GM10248 (cell line): ENCODE measurements at regions not wholly inside any gene's neighbourhood (a gene's known extent, or its start where the extent isn't known, plus 50 kb on each side); places are given as distances from the start of the nearest gene placed in this dataset.

Source experiments
- CTCF ChIA-PET: fragments of 300-600 bp; sonication (Branson Sonifier 250); formaldehyde crosslinking; extraction: SDS; loops from one replicate; lab custom pipeline; 2021; ENCODE audit warnings: antibody characterized with exemption; lab: Yijun Ruan, JAX
- POLR2A ChIA-PET: fragments of 350-650 bp; sonication (Branson Sonifier 250); formaldehyde crosslinking; extraction: SDS; loops from one replicate; lab custom pipeline; 2020; ENCODE audit warnings: antibody characterized with exemption; lab: Yijun Ruan, JAX
- DNase-seq: peaks from one replicate; pipeline ENCODE4 v3.0.0; 2012; ENCODE audit errors: extremely low spot score
- CTCF ChIP-seq: IDR thresholded peaks from 2 replicates; pipeline ENCODE4 v1.5.1; 2012; ENCODE audit warnings: mild to moderate bottlenecking, low read depth; ENCODE audit errors: extremely low read depth, missing control alignments, control extremely low read depth

DNA sequence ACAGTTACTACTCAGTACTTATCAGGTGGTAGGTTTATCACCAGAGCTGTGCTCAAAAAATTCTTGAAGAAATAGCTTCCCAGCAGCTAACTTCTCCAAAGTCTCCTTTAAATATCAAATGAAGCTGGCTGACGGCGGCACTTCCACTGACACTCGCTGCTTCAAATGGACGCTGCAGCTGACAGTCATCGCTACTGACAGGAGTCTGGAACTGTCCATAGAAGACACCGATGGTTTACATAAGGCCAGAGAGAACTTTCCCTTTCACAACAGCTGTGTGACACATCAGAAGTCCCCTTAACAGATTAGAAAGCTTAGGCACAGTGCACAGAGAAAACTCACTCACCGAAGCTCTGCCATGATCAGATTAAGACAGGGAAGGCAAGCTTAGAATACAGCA is 270.2 kb downstream of the SHOX2 start:
- no peak for TF ChIP-seq CTCF
- DNase-seq = no peak
- ChIA-PET CTCF (interaction anchor here (1.2 kb wide), 1 partner anchor 10 kb away, joined by 3 read pairs; no protein-coding TSS in a partner anchor), POLR2A (no interaction called here)

DNA sequence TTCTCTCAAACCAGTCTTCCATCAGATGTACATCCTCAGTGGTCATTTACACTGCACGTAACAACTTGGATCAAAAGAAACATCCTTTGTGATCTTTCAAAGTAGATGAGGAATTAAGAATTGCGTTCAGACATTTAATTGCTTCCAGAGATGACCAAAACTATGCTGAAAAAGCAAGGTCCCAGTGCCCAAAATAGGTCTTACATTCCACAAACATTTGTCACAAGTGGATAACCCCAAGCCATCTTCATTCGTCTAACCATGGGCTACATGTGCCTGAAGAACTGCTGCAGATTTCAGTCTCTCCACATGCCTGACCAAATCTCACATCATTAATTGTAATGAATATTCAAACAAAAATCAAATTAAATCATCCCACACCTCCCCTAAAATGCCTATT is 273.6 kb downstream of the SHOX2 start:
- TF ChIP-seq CTCF = no peak
- POLR2A ChIA-PET = no interaction called here
- no peak for DNase-seq

DNA sequence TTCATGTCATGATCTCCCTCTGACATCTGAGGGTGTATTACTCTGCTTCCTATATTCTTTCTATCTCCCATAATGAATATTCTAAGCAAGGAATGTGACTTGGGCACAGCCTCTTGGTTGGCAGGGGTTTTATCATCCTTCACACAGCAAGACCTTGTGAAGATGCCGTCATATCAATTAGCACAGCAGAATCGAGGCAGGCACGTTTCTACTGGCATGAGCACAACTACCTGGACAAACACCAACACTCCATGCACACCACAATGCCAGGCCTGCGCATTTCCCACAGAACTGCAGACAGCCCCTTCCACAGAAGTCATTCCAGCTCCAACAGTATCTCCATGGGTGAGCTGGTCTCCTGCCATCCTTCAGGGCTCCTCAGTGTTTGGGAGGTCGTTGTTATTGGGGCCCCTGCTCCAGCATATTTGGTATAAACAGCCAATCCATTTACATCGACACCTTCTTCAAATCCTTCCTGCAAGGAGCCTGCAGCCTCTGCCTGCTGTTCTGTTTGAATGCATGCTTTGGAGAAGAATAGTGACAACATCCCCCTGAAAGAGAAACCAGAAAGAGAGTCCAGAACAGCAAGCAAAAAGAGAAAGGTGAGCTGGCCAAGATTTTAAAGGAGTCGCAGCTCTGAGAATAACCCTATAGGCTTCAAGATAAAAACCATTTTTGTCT is 275.5 kb downstream of the SHOX2 start:
- POLR2A ChIA-PET = no interaction called here
- DNase-seq = no peak
- TF ChIP-seq CTCF = no peak
- CTCF ChIA-PET = interaction anchor here (1.4 kb wide), 2 partner anchors 11 to 29 kb away, joined by 3 read pairs; no protein-coding TSS in a partner anchor

More for the DNA sequence above, 273.6 kb downstream of the SHOX2 start:
- CTCF ChIA-PET = interaction anchor here (2.2 kb wide), 1 partner anchor 32 kb away, joined by 8 read pairs; no protein-coding TSS in a partner anchor

DNA sequence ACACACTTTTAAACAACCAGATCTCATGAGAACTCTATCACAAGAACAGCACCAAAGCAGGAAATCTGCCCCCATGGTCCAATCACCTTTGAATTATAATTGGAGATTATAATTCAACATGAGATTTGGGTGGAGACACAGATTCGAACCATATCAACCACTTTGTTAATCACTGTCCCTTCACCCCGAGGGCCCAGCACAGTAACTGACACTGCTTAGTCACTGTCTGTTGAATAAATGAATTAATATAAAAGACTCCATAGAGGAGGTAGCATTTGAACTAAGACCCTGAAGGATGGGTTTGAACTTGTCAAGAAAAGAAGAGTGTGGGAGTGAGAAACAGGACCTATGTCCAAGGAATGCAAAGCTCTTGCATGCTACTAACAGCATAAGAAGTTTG is 276.4 kb downstream of the SHOX2 start:
- TF ChIP-seq CTCF = no peak
- DNase-seq = no peak
- POLR2A ChIA-PET = no interaction called here
- CTCF ChIA-PET = no interaction called here

DNA sequence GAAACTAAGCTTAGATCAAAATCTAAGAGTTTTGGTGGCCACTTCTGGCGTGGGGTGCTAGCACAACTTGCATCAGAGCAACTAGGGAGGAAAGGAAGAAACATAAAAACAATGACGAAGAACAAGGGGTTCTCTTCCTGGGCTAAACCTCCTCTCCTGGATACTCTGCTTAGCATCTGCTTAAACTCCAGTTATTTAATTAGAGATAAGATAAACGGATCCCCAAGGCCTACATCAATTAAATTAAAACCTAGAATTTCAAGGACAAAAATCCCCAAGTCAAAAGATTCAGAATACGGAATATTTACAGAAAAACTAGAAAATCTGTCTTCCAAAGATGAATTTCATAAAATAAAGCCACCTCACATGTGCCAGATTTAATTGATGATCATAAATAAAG is 281.9 kb downstream of the SHOX2 start:
- ChIA-PET POLR2A (no interaction called here), CTCF (no interaction called here)
- no peak for TF ChIP-seq CTCF
- no peak for DNase-seq

GRCh38 chr3:157823050-157823449 is 283.2 kb downstream of the SHOX2 start:
- CTCF ChIA-PET = no interaction called here
- POLR2A ChIA-PET = no interaction called here
- no peak for TF ChIP-seq CTCF

More at GRCh38 chr3:157823050-157823449, 283.2 kb downstream of the SHOX2 start:
- no peak for DNase-seq
